ENCODE measurements at regions not wholly inside any gene's neighbourhood (a gene's known extent, or its start where the extent isn't known, plus 50 kb on each side); places are given as distances from the start of the nearest gene placed in this dataset.
A peak's percentile ranks its signal among the peaks of the same experiment; 100 is the strongest.

GRCh38 chr12:94062796-94063635 lies 85.4 kb upstream of the PLXNC1 start:
- no peak for DNase-seq (ENCODE audit: low read depth, low spot score)

GRCh38 chr12:94070520-94070919 lies 77.9 kb upstream of the PLXNC1 start:
- no peak for DNase-seq (ENCODE audit: low read depth, low spot score)

- DNase-seq (ENCODE audit: low read depth, low spot score), result no peak
Observed at GRCh38 chr12:94071258-94071657, 77.1 kb upstream of the PLXNC1 start.

GRCh38 chr12:94073441-94074051 lies 74.8 kb upstream of the PLXNC1 start:
- no peak for DNase-seq (ENCODE audit: low read depth, low spot score)

- peak; percentile 40 for DNase-seq (ENCODE audit: low read depth, low spot score)
Observed at GRCh38 chr12:94074216-94074979, 74.0 kb upstream of the PLXNC1 start.

GRCh38 chr12:94074980-94075629 lies 73.3 kb upstream of the PLXNC1 start:
- DNase-seq (ENCODE audit: low read depth, low spot score), result peak; percentile 77

DNA sequence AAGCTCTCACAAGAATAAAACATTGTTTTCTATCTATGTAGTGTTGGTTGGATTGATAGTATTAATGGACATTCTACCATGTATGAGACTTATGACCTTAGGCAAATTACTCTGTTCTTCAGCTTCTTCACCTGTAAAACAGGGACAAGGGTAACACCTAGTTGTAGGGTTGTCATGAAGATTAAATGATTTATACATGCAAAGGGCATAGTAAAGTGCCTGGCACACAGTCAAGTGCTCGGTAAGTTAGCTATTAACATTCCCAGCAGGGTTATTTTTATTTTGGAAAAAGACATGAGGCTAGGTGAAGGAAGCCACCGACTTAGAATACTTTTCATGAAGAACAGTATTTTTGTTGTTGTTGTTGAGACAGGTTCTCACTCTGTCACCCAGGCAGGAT lies 71.2 kb upstream of the PLXNC1 start:
- no peak for DNase-seq (ENCODE audit: low read depth, low spot score)

DNA sequence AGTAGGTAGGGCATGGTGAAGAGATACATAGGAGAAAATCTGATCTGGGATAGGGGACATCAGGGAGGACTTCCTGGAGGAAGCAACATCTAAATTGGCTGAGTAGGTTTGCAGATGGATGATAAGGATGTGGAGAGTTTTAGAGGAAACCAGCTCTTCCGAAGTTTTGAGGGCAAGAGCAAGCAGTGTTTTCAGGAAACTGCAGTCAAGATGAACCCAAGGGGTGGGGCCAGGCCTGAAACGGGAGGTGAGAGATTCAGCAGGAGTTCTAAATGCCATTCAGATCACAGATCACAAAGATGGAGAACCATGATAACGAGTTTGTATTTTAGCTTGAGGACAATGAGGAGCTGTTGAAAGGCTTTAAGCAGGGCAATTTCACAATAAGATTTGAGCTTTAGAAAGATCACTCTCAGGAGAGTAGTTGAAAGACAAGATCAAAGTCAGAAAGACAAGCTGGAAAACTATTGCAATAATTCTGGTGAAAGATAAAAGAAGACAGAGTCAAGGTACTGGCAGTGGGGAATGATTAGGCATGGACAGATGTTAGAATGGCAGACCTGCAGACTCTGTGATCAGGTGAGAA lies 70.1 kb upstream of the PLXNC1 start:
- no peak for DNase-seq (ENCODE audit: low read depth, low spot score)

DNA sequence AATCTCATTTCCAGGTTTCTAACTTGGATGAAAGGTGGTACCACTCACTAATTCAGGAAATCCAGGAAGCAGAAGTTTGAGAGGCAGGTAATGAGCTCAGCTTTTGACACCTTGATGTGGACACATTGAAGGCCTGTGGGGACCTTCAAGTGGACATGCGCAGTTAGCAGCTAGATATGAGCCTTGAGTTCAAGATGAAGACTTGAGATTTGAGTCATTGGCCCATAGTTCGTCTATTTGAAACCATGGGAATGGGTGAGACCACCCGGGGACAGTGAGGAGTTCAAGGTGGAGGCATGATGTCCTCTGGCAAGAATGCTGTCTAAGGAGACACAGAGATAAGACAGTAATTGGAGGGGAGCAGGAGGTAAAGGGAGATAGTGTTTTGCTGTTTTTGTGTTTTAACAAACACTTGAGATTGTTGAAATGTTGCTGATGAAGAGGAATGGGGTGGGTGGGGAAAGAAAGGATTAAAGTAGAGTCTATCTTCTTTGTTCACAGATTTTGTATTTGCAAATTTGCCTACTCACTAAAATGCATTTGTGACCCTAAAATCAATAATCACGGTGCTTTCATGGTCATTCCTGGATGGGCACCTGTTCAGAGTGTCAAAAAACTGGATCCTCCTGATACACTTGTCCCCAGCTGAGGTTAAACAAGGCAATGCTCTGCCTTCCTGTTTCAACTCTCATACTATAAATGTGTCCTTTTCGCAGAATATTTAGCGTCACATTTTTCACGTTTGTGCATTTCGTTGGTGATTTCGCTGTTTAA lies 69.5 kb upstream of the PLXNC1 start:
- no peak for DNase-seq (ENCODE audit: low read depth, low spot score)

GRCh38 chr12:94079566-94080340 lies 68.6 kb upstream of the PLXNC1 start:
- no peak for DNase-seq (ENCODE audit: low read depth, low spot score)

DNA sequence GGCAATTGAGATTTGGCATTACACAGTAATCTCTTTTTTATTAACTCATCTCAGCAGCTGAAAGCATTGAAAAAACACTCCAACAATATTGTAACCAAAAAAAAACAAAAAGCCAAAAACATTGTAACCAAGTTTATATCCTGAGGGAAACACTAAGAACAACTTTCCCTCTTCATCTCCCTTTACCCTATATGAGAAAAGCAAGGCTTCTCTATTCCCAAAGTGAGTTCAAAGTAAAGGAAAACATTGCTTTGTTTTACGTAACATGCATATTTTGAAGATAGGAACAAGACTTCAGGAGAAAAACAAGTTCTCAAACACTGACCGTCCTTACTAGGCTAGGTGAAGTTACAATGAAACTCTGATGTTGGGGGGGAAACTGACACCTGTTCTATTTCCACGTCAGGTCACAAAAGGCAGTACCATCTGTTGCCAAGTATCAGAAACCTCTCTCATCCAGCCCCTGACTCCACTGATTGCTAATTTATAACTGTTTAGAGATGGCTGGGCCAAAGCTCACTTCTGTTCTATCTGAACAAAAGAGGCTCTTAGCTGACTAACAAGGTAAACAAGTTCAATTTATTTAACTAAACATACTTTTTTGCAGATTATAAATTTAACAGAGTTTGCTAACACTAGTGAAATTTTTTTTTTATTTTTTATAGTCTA lies 67.9 kb upstream of the PLXNC1 start:
- no peak for DNase-seq (ENCODE audit: low read depth, low spot score)

GRCh38 chr12:94082690-94083089 lies 65.7 kb upstream of the PLXNC1 start:
- no peak for DNase-seq (ENCODE audit: low read depth, low spot score)

GRCh38 chr12:94089891-94090290 lies 58.5 kb upstream of the PLXNC1 start:
- DNase-seq (ENCODE audit: low read depth, low spot score), result no peak

DNA sequence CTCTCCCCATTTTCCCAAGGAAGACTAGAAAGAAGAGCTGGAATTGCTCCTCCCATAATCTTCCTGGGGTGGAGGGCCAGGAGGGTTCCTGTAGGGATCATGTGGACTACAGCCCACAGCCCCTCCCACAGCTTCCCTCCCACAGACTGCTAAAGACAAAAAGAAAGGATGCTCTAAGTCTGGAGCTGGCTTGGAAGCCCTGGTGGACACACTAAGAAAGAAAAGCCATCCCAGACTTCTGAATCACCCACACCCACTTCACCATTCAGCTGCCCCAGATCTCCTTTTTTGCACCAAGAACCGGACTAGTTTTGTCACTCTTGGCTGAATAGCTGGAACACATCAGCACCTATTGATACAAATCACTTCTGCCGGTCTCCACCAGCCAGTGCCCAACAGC lies 56.8 kb upstream of the PLXNC1 start:
- no peak for DNase-seq (ENCODE audit: low read depth, low spot score)

GRCh38 chr12:94092516-94093241 lies 55.7 kb upstream of the PLXNC1 start:
- peak; percentile 88 for DNase-seq (ENCODE audit: low read depth, low spot score)

- no peak for DNase-seq (ENCODE audit: low read depth, low spot score)
Observed at GRCh38 chr12:94094700-94095099, 53.7 kb upstream of the PLXNC1 start.

- no peak for DNase-seq (ENCODE audit: low read depth, low spot score)
Observed at GRCh38 chr12:94095618-94096017, 52.8 kb upstream of the PLXNC1 start.

GRCh38 chr12:94098466-94098865 lies 49.9 kb upstream of the PLXNC1 start:
- DNase-seq (ENCODE audit: low read depth, low spot score), result peak; percentile 68
